ENCODE measurements at regions not wholly inside any gene's neighbourhood (a gene's known extent, or its start where the extent isn't known, plus 50 kb on each side); places are given as distances from the start of the nearest gene placed in this dataset.
"Not testable (repeated sequence)": the region's sequence is repeated elsewhere in the genome, so short reads cannot be mapped to it uniquely, and the experiment has no call there.

DNA sequence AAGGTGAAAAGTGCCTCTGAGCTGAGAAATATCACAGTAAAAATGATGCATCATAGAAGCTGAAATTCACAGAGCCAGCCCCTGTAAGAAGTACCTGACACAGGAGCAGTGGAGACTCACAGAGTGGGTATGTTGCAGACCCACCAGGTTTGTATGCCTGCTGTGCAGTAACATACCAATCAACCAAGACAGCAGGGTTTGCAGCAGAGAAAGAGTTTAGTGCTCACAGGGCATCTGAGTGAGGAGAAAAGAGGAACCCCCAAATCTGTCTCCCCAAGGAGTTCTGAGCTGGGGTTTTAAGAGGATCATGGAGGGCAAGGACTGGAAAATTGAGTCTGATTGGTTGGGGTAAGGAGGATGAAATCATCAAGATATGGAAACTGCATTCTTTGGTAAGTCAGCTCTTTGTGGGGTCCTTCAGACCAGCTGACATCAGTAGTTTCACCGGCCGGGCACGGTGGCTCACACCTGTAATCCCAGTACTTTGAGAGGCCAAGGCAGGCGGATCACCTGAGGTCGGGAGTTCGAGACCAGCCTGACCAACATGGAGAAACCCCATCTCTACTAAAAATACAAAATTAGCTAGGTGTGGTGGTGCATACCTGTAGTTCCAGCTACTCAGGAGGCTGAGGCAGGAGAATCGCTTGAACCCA lies 83.5 kb upstream of the MRI1 start:
- TF ChIP-seq EZH2 (IDR thresholded peaks at IDR 0.05; ENCODE audit: insufficient read depth, low read length) = not testable (repeated sequence)
- TF ChIP-seq, protein P1, sequence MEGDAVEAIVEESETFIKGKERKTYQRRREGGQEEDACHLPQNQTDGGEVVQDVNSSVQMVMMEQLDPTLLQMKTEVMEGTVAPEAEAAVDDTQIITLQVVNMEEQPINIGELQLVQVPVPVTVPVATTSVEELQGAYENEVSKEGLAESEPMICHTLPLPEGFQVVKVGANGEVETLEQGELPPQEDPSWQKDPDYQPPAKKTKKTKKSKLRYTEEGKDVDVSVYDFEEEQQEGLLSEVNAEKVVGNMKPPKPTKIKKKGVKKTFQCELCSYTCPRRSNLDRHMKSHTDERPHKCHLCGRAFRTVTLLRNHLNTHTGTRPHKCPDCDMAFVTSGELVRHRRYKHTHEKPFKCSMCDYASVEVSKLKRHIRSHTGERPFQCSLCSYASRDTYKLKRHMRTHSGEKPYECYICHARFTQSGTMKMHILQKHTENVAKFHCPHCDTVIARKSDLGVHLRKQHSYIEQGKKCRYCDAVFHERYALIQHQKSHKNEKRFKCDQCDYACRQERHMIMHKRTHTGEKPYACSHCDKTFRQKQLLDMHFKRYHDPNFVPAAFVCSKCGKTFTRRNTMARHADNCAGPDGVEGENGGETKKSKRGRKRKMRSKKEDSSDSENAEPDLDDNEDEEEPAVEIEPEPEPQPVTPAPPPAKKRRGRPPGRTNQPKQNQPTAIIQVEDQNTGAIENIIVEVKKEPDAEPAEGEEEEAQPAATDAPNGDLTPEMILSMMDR (IDR thresholded peaks at IDR 0.05; ENCODE audit: insufficient read depth, low read depth, low read length) = not testable (repeated sequence)
